OCI-LY1 (cell line): ENCODE measurements at regions not wholly inside any gene's neighbourhood (a gene's known extent, or its start where the extent isn't known, plus 50 kb on each side); places are given as distances from the start of the nearest gene placed in this dataset.

Experiments
- H2AFZ ChIP-seq: fragments of 200-600 bp; sonication (generic), shearing (Covaris generic); 2 replicates; pipeline ENCODE4 v1.6.0; 2014; ENCODE audit warnings: antibody characterized with exemption, mild to moderate bottlenecking, low read length
- H3F3A ChIP-seq: fragments of 200-600 bp; sonication (generic), shearing (Covaris generic); 2 replicates; pipeline ENCODE4 v1.6.0; 2014; ENCODE audit warnings: mild to moderate bottlenecking, antibody characterized with exemption, low read length, moderate library complexity; ENCODE audit not compliant: insufficient read depth
- H3K27ac ChIP-seq: fragments of 200-600 bp; sonication (generic); 2 replicates; pipeline ENCODE4 v1.5.1; 2014; ENCODE audit warnings: low read length, mixed run types, mild to moderate bottlenecking, low read depth; ENCODE audit not compliant: poor library complexity, severe bottlenecking
- H3K27me3 ChIP-seq: fragments of 200-600 bp; sonication (generic); 2 replicates; pipeline ENCODE4 v1.6.0; 2014; ENCODE audit warnings: antibody characterized with exemption, mild to moderate bottlenecking, low read length, moderate library complexity; ENCODE audit not compliant: insufficient read depth
- H3K36me3 ChIP-seq: fragments of 200-600 bp; sonication (generic); 2 replicates; pipeline ENCODE4 v1.6.1; 2014; ENCODE audit warnings: mild to moderate bottlenecking, antibody characterized with exemption, low read length, moderate library complexity, mixed read lengths; ENCODE audit not compliant: insufficient read depth
- H3K4me1 ChIP-seq: fragments of 200-600 bp; sonication (generic); 2 replicates; pipeline ENCODE4 v1.5.1; 2014; ENCODE audit warnings: mild to moderate bottlenecking, low read length, moderate library complexity; ENCODE audit not compliant: insufficient read depth, severe bottlenecking
- H3K4me2 ChIP-seq: fragments of 200-600 bp; sonication (generic), shearing (Covaris generic); 2 replicates; pipeline ENCODE4 v1.6.1; 2014; ENCODE audit warnings: low read length
- H3K4me3 ChIP-seq: fragments of 200-600 bp; sonication (generic); 2 replicates; pipeline ENCODE4 v1.5.1; 2014; ENCODE audit warnings: low read length, low read depth, mild to moderate bottlenecking, mixed read lengths; ENCODE audit not compliant: poor library complexity, severe bottlenecking
- H3K79me2 ChIP-seq: fragments of 200-600 bp; shearing (Covaris generic); 2 replicates; pipeline ENCODE4 v1.6.1; 2016; ENCODE audit warnings: mixed run types, low read length, mixed read lengths; ENCODE audit not compliant: insufficient read depth
- H3K9ac ChIP-seq: fragments of 200-600 bp; sonication (generic), shearing (Covaris generic); 2 replicates; pipeline ENCODE4 v1.6.1; 2014; ENCODE audit warnings: mild to moderate bottlenecking, low read length, mixed read lengths
- H3K9me2 ChIP-seq: fragments of 200-600 bp; sonication (generic), shearing (Covaris generic); 2 replicates; pipeline ENCODE4 v1.6.1; 2014; ENCODE audit warnings: low read depth, mild to moderate bottlenecking, low read length, mixed read lengths
- H3K9me3 ChIP-seq: fragments of 200-600 bp; shearing (Covaris generic); 2 replicates; pipeline ENCODE4 v1.6.1; 2014; ENCODE audit warnings: low read length, mixed read lengths
- H4K20me1 ChIP-seq: fragments of 200-600 bp; sonication (generic), shearing (Covaris generic); 2 replicates; pipeline ENCODE4 v1.6.0; 2016; ENCODE audit warnings: mild to moderate bottlenecking, low read length; ENCODE audit not compliant: insufficient read depth
- EZH2 ChIP-seq: fragments of 200-600 bp; sonication (generic), shearing (Covaris generic); IDR thresholded peaks from 2 replicates; pipeline ENCODE4 v1.8.0; 2017; ENCODE audit warnings: borderline replicate concordance, mixed run types, mild to moderate bottlenecking, antibody characterized with exemption, low read length, moderate library complexity, mixed read lengths
- TF ChIP-seq, protein P1 (sequence below): fragments of 200-600 bp; sonication (generic), shearing (Covaris generic); IDR thresholded peaks from 2 replicates; pipeline ENCODE4 v1.5.1; 2017; ENCODE audit warnings: mild to moderate bottlenecking, antibody characterized with exemption, low read length, moderate library complexity, mixed read lengths

DNA sequence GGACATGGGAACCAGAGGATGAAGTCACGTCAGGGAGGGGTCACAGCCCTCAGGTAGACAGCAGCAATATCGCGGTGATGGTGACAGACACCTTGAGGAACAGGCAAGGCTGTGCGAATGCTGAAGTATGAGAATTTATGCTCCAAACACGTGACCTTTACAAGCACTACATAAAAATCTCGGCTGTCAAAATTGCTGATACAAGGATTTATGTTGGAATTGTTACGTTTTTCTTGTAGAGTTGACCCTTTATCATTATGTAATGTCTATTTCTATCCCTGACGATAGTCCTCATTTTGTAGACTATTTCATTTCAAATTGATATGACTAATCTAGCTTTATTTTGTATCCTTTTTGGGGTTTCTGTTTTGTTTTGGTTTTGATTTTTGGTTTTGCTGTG is 311.1 kb downstream of the C6orf118 start:
- Histone ChIP-seq H3K4me1 (no peaks in the 10 kb centered on the region), H3K9ac (no peak overlapping the region), H3F3A (no peaks in the 10 kb centered on the region), H3K4me3 (no peak overlapping the region), H3K27ac (no peak overlapping the region), H3K27me3 (no peaks in the 10 kb centered on the region), H3K9me3 (no peaks in the 10 kb centered on the region), H3K79me2 (no peaks in the 10 kb centered on the region), H3K36me3 (no peaks in the 10 kb centered on the region), H2AFZ (no peak overlapping the region), H4K20me1 (no peaks in the 10 kb centered on the region), H3K9me2 (no peaks in the 10 kb centered on the region), H3K4me2 (no peak overlapping the region)
- TF ChIP-seq, protein P1, sequence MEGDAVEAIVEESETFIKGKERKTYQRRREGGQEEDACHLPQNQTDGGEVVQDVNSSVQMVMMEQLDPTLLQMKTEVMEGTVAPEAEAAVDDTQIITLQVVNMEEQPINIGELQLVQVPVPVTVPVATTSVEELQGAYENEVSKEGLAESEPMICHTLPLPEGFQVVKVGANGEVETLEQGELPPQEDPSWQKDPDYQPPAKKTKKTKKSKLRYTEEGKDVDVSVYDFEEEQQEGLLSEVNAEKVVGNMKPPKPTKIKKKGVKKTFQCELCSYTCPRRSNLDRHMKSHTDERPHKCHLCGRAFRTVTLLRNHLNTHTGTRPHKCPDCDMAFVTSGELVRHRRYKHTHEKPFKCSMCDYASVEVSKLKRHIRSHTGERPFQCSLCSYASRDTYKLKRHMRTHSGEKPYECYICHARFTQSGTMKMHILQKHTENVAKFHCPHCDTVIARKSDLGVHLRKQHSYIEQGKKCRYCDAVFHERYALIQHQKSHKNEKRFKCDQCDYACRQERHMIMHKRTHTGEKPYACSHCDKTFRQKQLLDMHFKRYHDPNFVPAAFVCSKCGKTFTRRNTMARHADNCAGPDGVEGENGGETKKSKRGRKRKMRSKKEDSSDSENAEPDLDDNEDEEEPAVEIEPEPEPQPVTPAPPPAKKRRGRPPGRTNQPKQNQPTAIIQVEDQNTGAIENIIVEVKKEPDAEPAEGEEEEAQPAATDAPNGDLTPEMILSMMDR: no peak
- TF ChIP-seq EZH2: no peak

DNA sequence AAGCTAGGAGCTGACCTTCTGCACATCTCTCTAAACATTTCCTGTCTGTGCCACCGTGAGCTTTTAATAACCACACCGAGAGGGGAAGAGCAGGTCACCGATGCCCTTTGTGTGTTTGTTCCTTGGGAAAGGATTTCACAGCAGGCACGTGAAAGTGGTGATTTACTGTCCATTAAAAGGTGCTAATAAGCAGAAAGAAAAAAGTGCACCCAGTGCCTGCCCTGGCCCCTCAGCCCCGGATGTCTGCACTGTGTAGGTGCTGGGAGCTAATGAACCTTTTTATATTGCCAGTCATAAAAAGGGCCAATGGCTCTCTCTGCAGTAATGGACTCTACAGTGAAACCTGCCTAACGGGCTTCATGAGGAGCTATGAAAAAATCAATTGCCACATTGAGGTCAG is 312.6 kb downstream of the C6orf118 start:
- Histone ChIP-seq H3K9me3 (no peaks in the 10 kb centered on the region), H3F3A (no peaks in the 10 kb centered on the region), H3K27me3 (no peaks in the 10 kb centered on the region), H3K4me2 (no peak overlapping the region), H2AFZ (no peak overlapping the region), H3K9me2 (no peaks in the 10 kb centered on the region), H3K27ac (no peak overlapping the region), H3K4me3 (no peak overlapping the region), H4K20me1 (no peaks in the 10 kb centered on the region), H3K4me1 (no peaks in the 10 kb centered on the region), H3K79me2 (no peaks in the 10 kb centered on the region), H3K36me3 (no peaks in the 10 kb centered on the region), H3K9ac (no peak overlapping the region)
- TF ChIP-seq, protein P1: no peak
- no peak for TF ChIP-seq EZH2

DNA sequence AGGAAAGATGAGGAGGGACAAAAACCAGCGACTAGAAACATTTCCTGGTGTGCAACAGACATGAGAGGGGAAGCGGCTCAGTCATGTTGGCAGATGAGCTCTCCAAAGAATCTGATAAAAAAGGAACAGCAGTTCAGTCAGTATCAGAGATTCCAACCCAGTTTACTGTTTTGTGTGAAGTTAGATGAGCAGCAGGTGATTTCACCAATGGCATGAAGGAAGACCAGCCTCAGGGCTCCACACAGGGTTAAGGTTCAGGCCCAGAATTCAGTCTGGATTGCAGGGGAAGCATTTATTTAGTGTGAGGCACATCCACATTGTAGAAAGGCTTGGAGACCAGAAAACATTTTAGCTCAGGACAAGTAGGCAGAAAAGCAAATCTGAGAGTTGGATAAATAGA is 317.8 kb downstream of the C6orf118 start:
- Histone ChIP-seq H3K9me2 (no peaks in the 10 kb centered on the region), H3K9me3 (no peaks in the 10 kb centered on the region), H3K36me3 (no peaks in the 10 kb centered on the region), H4K20me1 (no peaks in the 10 kb centered on the region), H3K79me2 (no peaks in the 10 kb centered on the region), H2AFZ (no peak overlapping the region), H3K27me3 (no peaks in the 10 kb centered on the region), H3K4me2 (no peak overlapping the region), H3K4me3 (no peak overlapping the region), H3F3A (no peaks in the 10 kb centered on the region), H3K9ac (no peak overlapping the region), H3K27ac (no peak overlapping the region), H3K4me1 (no peaks in the 10 kb centered on the region)
- TF ChIP-seq, protein P1: no peak
- no peak for TF ChIP-seq EZH2
